ENCODE measurements at regions not wholly inside any gene's neighbourhood (a gene's known extent, or its start where the extent isn't known, plus 50 kb on each side); places are given as distances from the start of the nearest gene placed in this dataset.

DNA sequence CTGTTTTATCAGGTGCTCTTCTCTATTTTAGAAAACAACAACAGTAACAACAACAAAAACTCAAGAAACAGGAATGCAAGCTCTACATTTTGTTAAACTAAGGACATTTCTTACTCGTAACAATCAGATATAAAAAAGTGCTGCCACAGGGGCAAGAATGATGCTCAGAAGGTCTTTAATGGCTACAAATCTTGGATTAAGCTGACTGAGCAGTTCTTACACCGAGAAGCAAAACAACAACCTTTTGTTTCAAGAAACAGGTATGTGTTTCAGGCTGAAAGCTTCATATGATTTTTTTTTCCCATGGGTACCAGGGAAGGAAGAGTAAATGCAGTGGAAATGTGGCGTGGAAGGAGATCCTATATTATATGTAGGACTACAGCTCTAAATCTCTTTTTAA is 786.8 kb upstream of the FBXO33 start (continued):
- TF ChIP-seq ZNF563 (CRISPR knock-in tag; IDR thresholded peaks at IDR 0.05), result no peak

DNA sequence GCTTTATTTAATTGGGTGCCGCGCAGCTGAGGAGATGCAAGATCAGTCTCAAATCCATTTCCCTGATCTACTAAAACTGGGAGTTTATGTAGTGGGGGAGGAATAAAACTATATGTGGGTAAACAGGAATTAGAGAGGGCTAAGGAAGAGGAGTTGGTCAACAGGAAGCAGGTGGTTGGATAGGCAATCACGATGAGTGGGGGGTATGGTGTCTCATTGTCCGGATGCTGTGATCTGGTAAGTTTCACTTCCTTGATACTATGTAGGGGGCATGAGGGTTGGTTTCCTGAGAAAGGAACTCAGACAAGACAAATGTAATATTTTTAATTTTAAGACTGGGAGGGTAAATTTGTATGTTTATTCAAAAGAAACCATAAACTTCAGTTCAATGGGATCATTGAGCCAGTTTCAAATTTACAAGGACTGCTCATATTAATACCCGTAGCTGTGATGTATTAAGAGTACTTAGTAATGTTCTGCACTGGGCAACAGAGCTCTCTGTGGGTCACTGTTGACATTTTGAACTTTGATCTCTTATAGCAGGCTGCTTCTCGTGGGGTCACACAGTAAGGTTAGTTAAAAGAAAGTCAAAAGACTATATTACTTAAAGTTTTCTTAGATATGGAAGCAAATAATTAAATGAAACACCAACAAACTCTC is 786.2 kb upstream of the FBXO33 start:
- WGBS (ENCODE audit: low lambda C conversion rate), result 39% methylated on average over 6 of the region's 6 CpGs

More for the DNA sequence above, 786.2 kb upstream of the FBXO33 start:
- ChIA-PET CTCF (ENCODE audit: low intra/inter-chr PET ratio, low total read pairs) (no interaction called here), POLR2A (no interaction called here)
- TF ChIP-seq, protein P1, sequence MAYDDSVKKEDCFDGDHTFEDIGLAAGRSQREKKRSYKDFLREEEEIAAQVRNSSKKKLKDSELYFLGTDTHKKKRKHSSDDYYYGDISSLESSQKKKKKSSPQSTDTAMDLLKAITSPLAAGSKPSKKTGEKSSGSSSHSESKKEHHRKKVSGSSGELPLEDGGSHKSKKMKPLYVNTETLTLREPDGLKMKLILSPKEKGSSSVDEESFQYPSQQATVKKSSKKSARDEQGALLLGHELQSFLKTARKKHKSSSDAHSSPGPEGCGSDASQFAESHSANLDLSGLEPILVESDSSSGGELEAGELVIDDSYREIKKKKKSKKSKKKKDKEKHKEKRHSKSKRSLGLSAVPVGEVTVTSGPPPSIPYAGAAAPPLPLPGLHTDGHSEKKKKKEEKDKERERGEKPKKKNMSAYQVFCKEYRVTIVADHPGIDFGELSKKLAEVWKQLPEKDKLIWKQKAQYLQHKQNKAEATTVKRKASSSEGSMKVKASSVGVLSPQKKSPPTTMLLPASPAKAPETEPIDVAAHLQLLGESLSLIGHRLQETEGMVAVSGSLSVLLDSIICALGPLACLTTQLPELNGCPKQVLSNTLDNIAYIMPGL (CRISPR knock-in tag; IDR thresholded peaks at IDR 0.05; ENCODE audit: borderline replicate concordance in 1 of 2, low read depth in 1 of 2), result no peak
- no peak for TF ChIP-seq ZNF792 (CRISPR knock-in tag; IDR thresholded peaks at IDR 0.05)
- TF ChIP-seq, protein P2, sequence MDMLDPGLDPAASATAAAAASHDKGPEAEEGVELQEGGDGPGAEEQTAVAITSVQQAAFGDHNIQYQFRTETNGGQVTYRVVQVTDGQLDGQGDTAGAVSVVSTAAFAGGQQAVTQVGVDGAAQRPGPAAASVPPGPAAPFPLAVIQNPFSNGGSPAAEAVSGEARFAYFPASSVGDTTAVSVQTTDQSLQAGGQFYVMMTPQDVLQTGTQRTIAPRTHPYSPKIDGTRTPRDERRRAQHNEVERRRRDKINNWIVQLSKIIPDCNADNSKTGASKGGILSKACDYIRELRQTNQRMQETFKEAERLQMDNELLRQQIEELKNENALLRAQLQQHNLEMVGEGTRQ (IDR thresholded peaks at IDR 0.05; ENCODE audit: low read depth, low read length), result no peak
- TF ChIP-seq, protein P2 (CRISPR knock-in tag; IDR thresholded peaks at IDR 0.05; ENCODE audit: borderline replicate concordance), result no peak
- TF ChIP-seq, protein P3, sequence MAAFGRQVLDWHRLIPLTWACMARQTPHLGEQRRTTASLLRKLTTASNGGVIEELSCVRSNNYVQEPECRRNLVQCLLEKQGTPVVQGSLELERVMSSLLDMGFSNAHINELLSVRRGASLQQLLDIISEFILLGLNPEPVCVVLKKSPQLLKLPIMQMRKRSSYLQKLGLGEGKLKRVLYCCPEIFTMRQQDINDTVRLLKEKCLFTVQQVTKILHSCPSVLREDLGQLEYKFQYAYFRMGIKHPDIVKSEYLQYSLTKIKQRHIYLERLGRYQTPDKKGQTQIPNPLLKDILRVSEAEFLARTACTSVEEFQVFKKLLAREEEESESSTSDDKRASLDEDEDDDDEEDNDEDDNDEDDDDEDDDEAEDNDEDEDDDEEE (CRISPR knock-in tag; IDR thresholded peaks at IDR 0.05), result no peak
- TF ChIP-seq HDAC2 (CRISPR knock-in tag; IDR thresholded peaks at IDR 0.05), result no peak
- no peak for DNase-seq (ENCODE audit: low spot score)
- Histone ChIP-seq H3K27ac (ENCODE audit: extremely low read length, insufficient read depth, low read length) (no peak overlapping the region), H4K20me1 (ENCODE audit: insufficient read depth, low read length) (no peaks in the 10 kb centered on the region), H3K9me3 (ENCODE audit: low read length) (peaks cover 84% of the 10 kb centered on the region), H3K4me3 (replicated peaks in 1 of 3; ENCODE audit: insufficient read depth in 1 of 3, low read depth in 2 of 3, low read length in 3 of 3) (no peak overlapping the region), H2AFZ (ENCODE audit: low read length) (no peak overlapping the region), H3K36me3 (replicated peaks in 1 of 2; ENCODE audit: control insufficient read depth in 1 of 2, insufficient read depth in 2 of 2, low read length in 2 of 2) (no peaks in the 10 kb centered on the region), H3K4me1 (ENCODE audit: insufficient read depth, low read length) (no peaks in the 10 kb centered on the region), H3K9ac (ENCODE audit: insufficient read depth, low read depth, low read length) (no peak overlapping the region), H3K79me2 (ENCODE audit: insufficient read depth, low read length) (no peaks in the 10 kb centered on the region), H3K4me2 (ENCODE audit: low read depth, low read length) (no peak overlapping the region), H3K27me3 (ENCODE audit: control insufficient read depth in 1 of 2, insufficient read depth in 2 of 2, low read length in 2 of 2) (no peaks in the 10 kb centered on the region)
- no peak for ATAC-seq
- no peak for FAIRE-seq
- in situ Hi-C loops (cut with HindIII; ENCODE audit: extremely low pct_ligation_motif_present, low pct_unique_long_range_greater_than_20kb) (no loop called here), intact Hi-C loops (cut with micrococcal nuclease; ENCODE audit: unreplicated experiment) (no loop called here)
- BruUV-seq (replicated peaks), result no TSS peak

All from HepG2 (cell line).